ENCODE measurements at regions not wholly inside any gene's neighbourhood (a gene's known extent, or its start where the extent isn't known, plus 50 kb on each side); places are given as distances from the start of the nearest gene placed in this dataset.
"Not testable (repeated sequence)": the region's sequence is repeated elsewhere in the genome, so short reads cannot be mapped to it uniquely, and the experiment has no call there.

DNA sequence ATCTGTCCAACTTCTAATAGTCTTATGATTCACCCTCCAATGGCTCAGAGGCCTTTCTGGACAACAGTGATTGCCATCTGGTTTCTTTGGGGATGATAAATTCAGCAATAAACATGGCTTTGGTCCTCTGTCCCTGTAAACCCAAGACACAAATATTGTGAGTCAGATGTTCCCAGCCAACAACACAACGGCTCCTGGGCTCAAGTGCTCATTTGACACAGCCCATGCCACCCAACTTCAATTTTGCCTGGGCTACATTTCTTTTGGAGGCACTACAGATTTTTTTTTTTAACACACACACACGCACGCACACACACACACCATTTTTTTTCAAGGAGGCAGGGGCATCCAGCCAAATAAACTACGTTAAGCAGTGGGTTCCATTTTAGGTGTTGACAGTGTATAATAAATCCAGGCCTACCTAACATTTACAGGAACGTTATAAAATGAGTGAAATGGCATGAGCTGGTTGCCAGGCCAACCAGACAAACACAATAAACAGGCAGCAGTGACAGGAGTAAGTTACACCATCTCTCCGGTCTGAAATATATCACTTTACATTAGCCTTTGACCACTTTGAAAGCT lies 939.9 kb upstream of the SOX9 start:
- no peak for DNase-seq

- DNase-seq: no peak
These were observed 937.7 kb upstream of the SOX9 start for GRCh38 chr17:71183066-71183660.

GRCh38 chr17:71184716-71185115 lies 936.1 kb upstream of the SOX9 start:
- no peak for DNase-seq

DNA sequence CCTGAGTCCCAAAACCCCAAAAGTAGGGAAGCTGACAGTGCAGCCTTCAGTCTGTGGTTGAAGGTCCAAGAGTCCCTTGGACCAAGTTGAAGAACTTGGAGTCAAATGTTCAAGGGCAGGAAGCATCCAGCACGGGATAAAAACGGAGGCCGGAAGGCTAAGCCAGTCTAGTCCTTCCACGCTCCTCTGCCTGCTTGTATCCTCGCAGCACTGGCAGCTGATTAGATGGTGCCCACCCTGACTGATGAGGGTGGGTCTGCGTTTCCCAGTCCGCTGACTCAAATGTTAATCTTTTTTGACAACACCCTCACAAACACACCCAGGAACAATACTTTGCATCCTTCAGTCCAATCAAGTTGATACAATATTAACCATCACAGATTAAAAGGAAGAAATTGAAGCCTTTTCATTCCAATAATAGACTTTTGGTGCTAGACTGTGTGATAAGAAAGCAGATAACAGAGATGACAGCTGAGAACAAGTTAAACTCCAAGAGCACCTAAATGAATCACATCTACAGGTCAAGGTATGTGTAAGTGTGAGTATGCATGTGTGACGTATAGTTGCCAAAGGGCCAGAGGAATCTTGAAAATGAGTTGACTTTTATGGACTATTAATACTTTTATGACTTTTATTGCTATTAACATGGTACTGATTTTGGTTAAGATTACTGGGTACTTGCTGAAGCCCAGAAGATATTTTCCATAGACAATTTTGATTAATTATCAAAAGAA lies 933.5 kb upstream of the SOX9 start:
- DNase-seq: no peak

DNA sequence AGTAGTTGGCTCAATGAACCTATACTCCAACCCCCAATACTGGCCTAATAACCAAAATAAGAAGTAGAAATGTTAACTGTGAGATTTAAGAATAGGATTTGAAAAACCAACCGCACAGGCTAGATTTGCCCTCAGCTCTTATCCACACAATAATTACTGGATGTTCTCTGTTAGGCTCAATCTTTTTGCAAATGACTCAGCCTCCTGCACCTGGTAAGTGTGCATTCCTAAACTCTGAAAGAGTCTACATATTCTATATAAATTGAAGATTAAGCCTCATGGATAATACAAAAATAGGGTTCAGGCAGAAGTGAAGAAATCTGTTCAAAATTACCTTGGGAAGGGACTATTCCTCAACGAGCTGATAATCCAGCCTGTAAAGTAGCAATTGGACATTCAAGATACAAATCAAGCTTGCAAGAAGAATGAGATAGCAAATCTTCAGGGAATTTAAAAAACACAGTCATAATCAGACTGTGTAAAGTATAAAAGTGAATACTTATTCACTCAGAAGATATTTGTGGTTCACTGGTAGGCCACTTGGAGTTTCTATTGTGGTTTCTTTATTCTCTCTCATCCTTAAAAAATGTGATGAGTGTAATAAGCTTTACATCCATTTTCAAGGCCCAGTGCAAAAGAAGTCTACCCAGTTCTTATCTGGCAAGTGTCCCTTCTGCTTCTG lies 931.9 kb upstream of the SOX9 start:
- DNase-seq: no peak

DNA sequence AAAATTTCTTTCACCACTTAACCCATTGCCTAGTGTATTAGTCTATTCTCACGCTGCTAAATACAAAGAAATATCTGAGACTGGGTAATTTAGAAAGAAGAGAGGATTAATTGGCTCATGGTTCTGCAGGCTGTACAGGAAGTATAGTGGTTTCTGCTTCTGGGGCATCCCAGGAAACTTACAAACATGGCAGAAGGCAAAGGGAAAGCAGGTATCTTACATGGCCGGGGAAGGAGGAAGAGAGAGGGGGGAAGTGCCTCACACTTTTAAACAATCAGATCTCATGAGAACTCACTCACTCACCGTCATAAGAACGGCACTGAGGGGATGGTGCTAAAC lies 931.4 kb upstream of the SOX9 start:
- no peak for DNase-seq

DNA sequence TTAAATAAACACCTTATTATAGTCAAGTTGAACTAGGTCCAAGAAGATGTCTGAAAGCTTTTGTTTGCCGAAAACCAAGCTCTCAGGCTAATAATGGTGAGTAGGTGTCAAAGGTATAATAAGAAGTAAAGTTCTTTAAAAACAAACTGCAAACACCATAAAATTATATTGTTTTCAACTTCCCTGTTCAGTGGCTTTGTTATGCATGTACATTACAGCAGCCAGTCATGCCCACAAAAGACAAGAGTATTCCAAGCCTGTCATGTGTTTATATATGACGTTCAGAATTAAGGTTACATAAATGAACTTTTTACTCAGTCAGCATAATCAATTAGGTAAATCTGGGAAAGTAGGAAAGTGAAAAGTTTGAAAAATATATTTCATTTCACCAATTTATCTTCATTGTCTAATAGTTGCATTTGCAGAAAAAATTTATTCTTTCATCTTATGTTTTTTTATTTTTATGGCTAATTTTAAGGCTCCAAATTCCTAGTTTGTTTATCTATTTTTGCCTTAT lies 928.7 kb upstream of the SOX9 start:
- DNase-seq: no peak

GRCh38 chr17:71192848-71193247 lies 928.0 kb upstream of the SOX9 start:
- no peak for DNase-seq

GRCh38 chr17:71200597-71200996 lies 920.2 kb upstream of the SOX9 start:
- DNase-seq: no peak

GRCh38 chr17:71201639-71202038 lies 919.2 kb upstream of the SOX9 start:
- no peak for DNase-seq

- no peak for DNase-seq
These were observed 918.4 kb upstream of the SOX9 start for GRCh38 chr17:71202449-71202848.

DNA sequence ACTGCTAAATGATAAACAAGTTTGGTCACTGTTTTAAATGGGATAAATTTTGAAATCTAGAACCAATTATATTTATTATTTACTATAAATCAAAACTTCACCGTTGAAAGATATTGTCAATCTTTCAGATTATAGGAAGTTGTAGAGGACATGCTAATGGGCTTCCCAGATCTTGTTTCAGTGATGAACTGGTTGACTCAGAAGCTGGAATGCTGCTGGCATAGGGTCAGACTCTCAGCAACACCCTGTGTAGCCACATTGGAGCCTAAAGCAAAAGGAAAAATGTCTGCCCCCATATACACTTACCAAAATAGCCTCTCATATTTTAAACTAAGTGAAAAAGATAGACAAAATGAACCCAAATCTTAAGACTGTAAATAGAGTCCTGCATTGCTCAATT lies 916.9 kb upstream of the SOX9 start:
- DNase-seq: no peak

- DNase-seq: not testable (repeated sequence)
These were observed 914.9 kb upstream of the SOX9 start for GRCh38 chr17:71205951-71206350.

GRCh38 chr17:71208111-71208704 lies 912.6 kb upstream of the SOX9 start:
- no peak for DNase-seq

- no peak for DNase-seq
These were observed 906.9 kb upstream of the SOX9 start for GRCh38 chr17:71213936-71214335.

- DNase-seq: no peak
These were observed 903.1 kb upstream of the SOX9 start for GRCh38 chr17:71217769-71218168.

DNA sequence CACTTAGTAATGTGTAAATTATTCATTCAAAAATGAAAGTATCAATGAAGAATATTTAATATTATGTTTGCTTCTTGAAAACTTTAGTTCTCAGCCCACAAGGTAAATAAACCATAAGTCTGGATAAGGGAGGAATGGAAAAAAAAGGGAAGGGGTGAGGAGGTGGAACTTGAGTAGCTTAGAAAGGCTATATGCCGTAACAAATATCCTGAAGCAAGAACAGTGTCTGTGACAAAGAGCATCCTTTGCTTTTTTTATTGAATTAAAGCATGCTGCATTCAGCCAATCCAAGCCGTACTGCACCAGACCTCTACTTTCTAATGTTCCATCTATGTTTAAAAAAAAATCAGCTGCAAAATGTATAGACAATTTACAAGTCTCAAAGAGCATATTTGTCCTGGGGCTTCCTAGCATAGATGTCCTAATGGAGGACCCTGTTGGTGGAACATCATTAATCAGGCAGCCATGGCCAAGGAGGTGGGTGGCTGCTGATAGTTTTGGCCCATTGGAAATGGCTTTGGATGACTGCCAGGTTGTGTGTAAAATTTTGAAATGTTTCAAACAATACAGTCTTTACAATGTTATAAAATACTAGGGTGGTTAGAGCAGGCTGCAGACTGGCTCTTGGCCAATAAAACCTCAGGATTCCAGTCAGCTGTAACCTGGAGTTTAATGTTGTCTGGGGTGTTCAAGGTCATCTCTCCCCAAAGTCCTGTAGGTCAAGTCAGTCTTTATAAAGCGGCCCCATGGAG lies 895.8 kb upstream of the SOX9 start:
- DNase-seq: no peak

- no peak for DNase-seq
These were observed 893.0 kb upstream of the SOX9 start for GRCh38 chr17:71227841-71228240.

DNA sequence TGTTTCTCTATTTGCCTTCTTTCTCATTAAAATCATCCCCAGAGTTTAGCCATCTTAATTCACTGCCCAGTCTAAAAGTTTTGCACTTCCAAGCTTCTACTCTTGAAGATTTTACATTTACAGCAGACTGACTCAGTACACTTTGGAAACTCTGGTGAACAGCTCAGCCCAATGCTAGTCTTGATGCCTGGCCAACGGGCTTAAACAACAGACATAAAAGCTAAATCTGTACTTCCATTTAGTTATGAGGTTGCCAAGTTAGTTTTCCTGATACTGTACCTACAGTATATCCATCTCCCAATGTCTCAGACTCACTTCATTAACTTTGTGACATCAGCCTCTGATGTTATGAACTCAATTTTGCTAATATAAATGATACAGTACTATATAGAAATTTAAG lies 891.8 kb upstream of the SOX9 start:
- no peak for DNase-seq

DNA sequence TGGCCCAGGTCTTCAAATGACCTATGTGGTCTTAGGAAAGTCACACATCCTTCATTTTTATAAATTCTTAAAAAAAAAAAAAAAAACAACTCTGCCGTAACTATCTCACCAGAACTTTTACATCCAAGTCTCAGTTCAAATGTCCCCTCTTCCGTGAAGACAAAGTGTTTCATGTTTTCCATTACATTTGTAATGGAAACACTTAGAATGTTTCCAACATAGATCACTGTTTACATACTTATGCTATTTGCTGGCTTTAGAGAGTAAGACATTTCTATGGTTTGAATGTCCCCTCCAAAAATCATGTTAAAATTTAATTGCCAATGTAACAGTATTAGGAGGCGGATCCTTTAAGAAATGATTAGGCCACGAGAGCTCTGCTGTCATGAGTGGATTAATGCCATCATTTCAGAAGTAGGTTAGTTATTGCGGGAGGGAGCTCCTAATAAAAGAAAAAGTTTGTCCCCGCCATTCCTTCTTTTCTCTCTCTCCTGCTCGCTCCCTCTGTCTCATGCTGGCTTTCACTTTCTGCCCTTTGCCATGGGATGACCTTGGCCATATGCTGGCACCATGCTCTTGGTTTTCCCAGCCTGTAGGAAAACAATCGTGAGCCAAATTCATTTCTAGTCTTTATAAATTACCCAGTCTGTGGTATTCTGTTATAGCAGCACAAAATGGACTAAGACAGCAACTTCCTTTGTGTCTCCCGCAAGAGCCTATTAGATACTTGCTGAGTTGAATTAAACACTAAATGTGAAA lies 887.8 kb upstream of the SOX9 start:
- no peak for DNase-seq

GRCh38 chr17:71234349-71234748 lies 886.5 kb upstream of the SOX9 start:
- no peak for DNase-seq
